NOMO-1 (cell line): ENCODE measurements at regions not wholly inside any gene's neighbourhood (a gene's known extent, or its start where the extent isn't known, plus 50 kb on each side); places are given as distances from the start of the nearest gene placed in this dataset.

Experiments
- DNase-seq, 2 experiments: peaks; one replicate each; lab custom pipeline; 2025; ENCODE audit not compliant: unreplicated experiment in 2 of 2; lab: John Stamatoyannopoulos, UW

DNA sequence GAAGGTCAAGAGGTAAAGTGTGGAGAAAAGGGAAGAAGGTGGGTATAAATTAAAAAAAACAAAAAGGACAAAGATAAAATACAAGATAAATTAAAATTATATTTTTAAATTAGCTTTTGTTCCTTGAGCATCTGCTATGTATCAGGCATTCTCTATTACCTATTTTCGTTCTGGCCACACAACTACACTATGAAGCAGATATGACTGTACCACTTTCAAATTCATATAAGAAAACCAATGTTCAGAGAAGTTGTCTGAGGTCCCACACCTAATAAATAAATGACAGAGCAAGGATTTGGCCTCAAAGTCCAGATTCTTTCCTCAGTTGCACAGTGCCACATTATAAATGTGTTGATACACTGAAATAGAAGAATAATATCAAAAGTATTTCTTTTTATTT lies 103.8 kb upstream of the PCDH15 start:
- DNase-seq, result no peak

DNA sequence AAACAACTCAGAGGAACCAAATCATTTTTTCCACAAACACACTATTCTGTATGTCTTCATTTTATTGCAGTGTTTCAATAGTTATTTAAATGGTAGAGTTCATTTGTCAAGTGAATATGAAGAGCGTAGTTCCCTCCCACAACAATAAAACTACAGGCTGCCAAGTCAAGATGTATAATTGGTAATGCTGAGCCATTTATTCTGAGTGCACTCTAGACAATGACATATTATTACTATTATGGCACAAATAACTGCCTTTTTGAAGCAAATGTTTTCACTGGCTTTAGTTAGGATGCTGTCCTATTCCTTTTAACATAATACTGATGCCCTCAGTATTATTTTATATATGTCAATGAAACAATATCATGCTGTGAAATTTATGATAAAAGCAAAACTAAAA lies 102.7 kb upstream of the PCDH15 start:
- no peak for DNase-seq

DNA sequence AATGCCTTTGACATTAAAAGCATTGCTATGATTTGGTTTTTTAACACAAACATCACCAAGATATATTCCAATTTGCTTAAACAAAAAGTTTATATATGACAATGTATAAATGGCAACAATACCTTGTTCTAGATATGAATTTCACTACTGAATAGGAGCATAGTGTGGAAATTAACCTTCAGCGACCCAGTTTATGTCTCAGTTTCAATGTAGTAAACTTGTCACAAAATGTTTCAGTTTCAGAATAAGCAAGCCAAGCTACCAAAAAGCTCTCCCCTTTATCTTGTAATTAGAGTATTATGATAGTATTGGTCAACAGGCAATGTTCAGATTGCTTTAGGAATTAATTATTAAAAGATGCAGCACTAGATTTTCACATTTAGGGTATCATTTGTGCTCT lies 99.6 kb upstream of the PCDH15 start:
- DNase-seq, result no peak

DNA sequence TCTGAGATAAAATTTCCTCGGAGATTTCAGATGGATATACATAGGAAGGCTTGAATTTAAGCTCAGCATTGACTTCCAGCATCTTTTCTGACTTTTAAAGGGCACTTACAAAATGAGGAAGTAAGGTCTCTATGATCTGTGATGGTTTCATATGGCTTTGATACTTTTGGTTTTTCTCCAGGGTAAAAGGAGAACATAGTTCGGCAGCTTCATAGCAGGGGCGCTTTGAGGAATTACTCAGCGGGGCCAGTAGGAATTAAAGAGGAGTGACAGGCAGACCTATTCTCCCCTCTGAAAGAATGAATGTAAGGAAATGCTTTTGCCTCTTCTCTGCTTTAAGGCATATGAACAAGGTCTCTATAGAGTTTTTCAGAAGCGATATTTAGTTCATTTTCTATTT lies 80.0 kb upstream of the PCDH15 start:
- DNase-seq, result peak; percentile 33

DNA sequence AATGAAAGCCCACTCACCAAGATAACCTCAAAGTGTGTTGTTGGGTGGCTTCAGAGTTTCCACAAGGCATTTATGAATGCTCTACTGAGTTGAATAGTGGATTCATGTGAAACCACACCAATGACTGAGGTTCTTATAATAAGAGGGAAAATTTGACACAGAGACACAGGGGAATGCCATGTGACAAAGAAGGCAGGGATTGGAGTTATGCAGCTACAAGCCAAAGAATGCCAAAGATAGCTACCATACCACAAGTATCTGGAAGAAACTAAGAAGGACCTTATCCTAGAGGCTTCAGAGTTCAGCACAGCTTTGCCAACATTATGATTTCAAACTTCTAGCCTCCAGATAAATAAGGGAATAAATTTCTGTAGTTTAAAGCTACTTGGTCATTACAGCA lies 68.0 kb upstream of the PCDH15 start:
- DNase-seq, result no peak

DNA sequence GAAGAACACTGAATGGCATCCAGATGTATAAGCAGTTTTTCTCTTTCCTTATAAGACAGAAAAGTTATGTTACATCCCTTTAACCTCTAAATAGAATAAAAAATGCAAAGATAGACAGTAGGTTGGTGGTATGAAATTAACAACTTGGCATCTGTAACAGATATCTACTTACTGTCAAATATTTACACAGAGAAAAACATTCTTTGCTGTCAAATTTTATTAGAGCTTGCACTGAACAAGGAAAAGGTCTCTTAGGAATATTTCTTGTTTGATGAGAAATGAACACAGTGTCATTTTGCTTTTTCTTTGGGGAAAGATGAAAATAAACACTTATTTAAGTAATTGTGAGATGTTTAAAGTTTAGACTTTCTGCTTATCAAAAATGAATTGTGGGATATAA lies 65.6 kb upstream of the PCDH15 start:
- no peak for DNase-seq

DNA sequence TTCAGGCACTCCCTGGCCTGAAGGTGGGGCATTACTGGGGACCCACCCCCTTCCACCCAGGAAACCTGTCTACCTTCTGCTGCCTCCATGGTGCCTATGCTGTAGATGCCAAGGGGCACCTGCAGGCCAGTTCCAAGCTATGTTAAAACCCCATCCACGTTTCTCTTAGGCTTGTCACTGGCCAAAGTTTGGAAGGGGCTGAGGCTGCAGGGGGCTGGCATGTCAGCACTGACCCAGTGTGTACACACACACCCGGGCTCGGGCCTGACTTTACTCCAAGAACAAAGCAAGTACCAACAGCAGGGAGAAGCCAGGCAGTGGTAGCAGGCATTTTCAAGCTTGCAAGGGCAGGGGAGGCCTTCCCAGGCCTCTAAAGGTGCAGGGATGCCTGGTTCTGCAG lies 53.8 kb upstream of the PCDH15 start:
- no peak for DNase-seq

DNA sequence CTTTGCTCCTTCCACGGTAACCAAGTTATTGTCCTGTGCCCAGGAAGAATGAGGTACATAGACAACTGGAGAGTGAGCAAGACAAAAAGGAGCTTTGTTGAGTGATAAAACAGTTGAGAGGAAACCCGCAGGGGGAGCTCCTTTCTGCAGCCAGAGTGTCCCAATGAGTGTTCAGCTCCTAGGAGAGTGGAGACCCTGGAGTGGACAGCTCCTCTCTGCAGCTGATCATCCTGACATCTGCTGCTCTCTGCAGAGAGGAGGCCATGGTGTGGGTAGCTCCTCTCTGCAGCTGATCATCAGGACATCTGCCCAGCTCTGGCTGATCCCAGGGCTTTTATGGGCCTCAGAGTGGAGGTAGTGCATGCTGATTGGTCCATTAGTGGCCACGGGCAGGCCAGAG lies 53.4 kb upstream of the PCDH15 start:
- no peak for DNase-seq

DNA sequence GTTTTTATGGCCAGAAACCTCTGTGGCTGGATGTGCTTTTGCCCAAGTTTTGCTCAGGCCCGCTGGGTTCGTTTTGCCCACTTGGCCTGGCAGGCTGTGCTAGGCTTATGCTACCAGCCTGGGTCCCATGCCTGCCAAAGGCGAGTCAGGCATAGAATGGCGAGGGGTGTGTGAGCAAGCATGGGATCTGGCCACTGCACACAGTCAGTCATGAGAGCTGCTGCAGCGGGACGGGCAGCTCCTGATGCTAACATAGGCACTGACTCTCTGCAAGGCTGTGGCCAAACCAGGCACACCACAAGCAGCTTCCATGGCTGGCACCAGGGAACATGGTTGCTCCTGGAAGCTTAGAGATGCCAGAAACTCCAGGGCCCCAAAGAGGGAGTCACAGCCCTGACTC lies 52.9 kb upstream of the PCDH15 start:
- DNase-seq, result no peak
